GM19035 (cell line): ENCODE measurements at regions not wholly inside any gene's neighbourhood (a gene's known extent, or its start where the extent isn't known, plus 50 kb on each side); places are given as distances from the start of the nearest gene placed in this dataset.
"Not testable (repeated sequence)": the region's sequence is repeated elsewhere in the genome, so short reads cannot be mapped to it uniquely, and the experiment has no call there.

Experiments used
- ATAC-seq: cut with Tn5 transposase; IDR thresholded peaks from one replicate; pipeline ENCODE4 v1.9.1; 2021; ENCODE audit not compliant: unreplicated experiment

- ATAC-seq, result no peak
Measured at GRCh38 chr12:20105943-20106342, 262.4 kb upstream of the PDE3A start.

DNA sequence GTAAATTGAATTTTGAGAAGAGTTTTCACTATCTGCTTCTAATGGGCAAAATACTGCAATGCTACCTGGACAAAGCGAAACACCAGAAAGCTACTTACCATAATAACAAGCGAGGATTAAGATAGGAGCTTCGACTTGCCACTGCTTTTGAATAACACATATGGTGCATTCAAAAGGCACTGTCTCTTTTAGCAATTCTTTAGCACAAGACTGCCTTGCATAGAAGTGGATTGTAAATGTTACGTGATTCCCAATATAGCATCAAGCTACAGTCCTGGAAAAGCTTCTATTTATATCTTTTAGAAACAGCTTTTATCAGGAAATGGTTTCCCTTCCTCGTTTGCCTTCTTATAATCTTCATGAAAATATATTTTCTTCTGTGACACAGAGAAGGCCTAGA lies 258.7 kb upstream of the PDE3A start:
- no peak for ATAC-seq

GRCh38 chr12:20115371-20115770 lies 253.0 kb upstream of the PDE3A start:
- not testable (repeated sequence) for ATAC-seq

GRCh38 chr12:20119596-20120402 lies 248.5 kb upstream of the PDE3A start:
- no peak for ATAC-seq

DNA sequence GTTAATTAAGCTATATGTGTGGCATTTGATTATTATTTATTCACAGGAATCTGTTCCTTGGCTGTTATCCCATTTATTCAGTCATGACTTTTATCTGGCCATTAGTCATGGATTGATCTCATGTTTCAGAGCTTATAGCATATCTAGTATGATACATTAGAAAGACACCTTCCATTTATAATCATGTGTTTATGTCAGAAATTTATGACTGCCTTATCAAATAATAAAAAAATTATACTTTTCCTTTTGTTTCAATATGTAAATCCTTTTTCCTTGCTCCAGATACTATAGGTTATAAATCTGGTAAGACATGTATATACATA lies 248.0 kb upstream of the PDE3A start:
- no peak for ATAC-seq

- ATAC-seq, result no peak
Measured at GRCh38 chr12:20122274-20122673, 246.1 kb upstream of the PDE3A start.

DNA sequence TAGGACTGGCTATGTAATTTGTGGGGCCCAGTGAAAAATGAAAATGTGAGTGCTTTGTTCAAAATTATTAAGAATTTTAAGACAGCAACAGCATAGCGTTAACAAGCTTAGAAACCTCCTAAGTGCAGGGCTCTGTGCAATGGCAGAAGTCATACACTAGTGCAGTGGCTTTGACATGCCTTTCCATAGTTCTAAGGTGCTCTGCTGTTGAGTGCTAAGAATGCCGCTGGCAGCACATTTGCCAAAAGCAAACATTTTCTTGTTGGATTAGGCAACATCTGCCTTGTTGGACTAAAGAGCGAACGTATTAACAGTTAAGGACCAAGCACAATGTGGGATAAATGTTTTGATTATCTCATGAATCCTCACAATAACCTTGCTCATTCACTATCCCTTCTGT lies 244.9 kb upstream of the PDE3A start:
- no peak for ATAC-seq

GRCh38 chr12:20125276-20125798 lies 243.0 kb upstream of the PDE3A start:
- no peak for ATAC-seq

DNA sequence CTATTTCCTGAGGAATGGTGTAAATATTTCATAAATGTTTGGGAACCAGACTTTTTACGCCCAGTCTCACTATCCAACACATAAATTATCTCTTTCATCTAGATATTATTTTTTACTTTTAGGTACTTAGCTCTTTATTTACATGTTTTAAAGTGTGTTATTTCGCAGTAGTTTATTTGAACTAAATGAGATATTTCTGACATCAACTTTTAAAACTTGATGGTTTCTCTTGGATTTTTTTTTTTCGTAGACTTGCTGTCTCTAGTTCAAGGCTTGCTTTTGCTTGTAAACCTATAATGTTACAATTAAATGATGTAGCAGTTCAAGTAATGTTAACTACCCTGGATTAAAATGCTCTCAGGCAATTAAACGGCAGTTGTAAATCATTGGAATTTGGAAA lies 241.7 kb upstream of the PDE3A start:
- no peak for ATAC-seq

DNA sequence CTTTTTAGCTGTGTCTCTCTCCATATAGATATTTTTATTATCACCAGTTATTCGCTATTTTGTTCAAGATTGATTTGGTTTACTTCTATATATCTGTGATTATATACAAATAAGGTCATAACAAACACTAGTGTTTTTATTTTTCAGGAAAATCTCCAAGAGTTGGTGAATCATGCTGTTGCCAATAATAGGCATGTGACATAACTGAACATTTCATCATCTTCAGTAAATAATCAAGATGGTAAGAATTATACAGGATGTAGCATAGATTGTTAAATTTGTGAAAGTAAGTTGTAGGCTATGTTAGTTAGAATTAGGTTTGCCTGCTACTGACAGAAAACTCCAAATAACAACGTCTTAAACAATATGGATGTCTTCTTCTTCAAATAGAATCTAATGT lies 240.9 kb upstream of the PDE3A start:
- ATAC-seq, result no peak

GRCh38 chr12:20128928-20129327 lies 239.4 kb upstream of the PDE3A start:
- no peak for ATAC-seq

GRCh38 chr12:20132818-20133217 lies 235.5 kb upstream of the PDE3A start:
- ATAC-seq, result no peak

DNA sequence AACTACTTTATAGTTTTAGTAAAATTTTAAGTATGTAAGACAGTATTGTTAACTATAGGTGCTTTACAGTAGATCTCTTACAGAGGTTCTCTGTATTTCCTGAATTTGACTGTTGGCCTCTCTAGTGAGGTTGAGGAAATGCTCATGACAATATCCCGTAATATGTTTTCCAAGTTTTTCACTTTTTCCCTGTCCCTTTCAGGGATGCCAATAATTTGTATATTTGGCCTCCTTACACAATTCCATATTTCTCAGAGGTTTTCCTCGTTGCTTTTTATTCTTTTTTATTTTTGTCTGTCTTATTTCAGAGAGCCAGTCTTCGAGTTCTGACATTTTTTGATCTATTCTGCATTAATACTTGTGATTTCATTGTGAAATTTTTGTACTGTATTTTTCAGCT lies 233.7 kb upstream of the PDE3A start:
- no peak for ATAC-seq

GRCh38 chr12:20140751-20141150 lies 227.6 kb upstream of the PDE3A start:
- ATAC-seq, result no peak

DNA sequence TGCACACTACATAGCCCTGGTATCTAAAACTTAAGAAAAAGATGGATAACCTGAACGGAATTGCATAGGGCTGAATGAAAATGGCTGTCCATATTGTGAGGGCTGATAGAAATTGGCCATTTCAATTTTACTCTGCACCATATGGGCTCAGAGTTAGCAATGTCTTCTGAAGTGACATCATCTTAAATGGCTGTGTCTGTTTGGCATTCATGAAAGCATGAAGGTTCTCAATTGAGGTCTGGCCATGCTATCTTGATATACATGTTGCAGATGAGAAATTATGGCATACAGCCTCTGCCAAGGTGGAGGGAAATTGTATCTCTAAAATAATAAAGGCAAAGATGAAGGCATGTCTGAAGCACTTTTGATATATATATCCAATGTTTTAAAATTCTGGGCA lies 226.0 kb upstream of the PDE3A start:
- no peak for ATAC-seq

DNA sequence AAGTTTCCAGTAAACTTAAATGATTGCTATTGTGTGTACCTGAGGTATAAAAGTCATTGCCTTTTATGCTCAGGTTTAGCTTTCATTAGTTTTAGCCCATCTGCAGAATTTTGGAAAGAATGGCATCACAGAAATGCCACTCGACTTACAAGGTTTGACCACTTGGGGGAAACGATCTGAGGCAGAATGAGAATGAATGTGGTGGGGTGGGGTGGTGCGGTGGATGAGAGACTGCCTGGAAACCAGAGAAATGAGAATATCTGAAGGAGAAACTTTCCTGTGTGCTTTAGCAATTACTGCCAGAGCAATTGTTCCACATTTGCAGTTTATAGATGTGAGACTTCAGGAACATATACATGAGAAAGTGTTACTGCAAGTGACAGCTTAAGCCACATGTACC lies 225.4 kb upstream of the PDE3A start:
- no peak for ATAC-seq

GRCh38 chr12:20144341-20144740 lies 224.0 kb upstream of the PDE3A start:
- peak; percentile 80 for ATAC-seq

DNA sequence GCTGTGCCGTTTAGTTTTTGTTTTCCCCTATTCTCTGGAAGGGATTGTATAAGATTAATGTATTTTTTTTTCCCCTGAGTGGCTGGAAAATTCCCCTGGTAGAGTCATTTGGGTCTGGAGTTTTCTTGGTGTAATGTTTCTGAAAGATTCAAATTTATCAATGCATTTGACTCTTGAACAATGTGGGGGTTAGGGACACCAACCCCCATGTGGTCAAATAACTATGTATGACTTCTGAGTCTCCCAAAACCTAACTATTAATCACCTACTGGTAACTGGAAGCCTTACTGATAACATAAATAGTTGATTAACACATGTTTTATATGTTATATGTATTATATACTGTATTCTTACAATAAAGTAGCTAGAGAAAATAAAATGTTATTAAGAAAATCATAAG lies 220.1 kb upstream of the PDE3A start:
- ATAC-seq, result no peak

- ATAC-seq, result no peak
Measured at GRCh38 chr12:20150835-20151422, 217.4 kb upstream of the PDE3A start.

DNA sequence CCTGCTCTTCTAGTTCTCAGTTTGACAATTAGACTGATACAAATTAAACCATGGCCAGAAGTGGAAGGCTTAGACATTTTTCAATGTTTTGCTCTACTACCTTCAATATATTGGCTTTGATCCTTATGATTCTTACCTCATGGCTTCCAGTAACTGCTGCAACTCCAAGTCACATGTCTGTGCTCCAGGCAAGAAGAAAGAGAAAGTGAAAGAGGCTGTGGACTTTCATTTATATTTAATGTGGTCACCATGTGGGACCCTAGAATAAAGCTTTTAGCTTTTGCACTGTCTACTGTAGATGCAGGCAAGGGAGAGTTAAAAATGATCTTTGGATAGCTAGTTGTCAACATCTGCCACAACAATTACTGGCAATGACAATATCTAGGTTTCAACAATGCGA lies 214.3 kb upstream of the PDE3A start:
- no peak for ATAC-seq

DNA sequence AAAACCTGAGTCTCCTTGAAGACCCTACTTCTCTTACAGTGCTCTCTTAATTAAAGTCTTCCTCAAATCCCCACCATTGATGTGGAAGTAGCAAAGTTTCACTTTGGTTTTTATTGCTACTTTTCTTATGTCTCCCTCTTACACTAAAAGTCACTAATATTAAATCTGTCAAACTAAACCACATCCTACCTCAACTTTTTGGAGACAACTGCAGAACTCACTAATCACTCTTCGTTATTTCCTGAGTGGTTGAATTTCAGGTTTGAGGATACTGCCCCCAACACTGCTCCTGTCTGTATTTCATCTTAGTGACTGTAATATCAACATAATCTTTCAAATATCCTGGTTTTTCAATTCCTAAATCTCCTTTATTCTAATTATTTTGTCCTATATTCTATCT lies 213.0 kb upstream of the PDE3A start:
- ATAC-seq, result no peak

DNA sequence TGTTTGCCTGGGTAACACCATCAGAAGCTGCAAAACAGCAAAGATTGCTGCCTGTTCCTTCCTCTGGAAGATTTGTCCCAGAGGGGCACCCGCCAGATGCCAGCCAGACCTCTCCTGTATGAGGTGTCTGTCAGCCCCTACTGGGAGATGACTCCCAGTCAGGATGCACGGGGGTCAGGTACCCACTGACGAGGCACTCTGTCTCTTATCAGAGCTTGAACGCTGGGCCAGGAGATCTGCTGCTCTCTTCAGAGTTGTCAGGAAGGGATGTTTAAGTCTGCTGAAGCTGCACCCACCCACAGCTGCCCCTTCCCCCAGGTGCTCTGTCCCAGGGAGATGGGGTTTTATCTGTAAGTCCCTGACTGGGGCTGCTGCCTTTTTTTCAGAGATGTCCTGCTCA lies 207.4 kb upstream of the PDE3A start:
- ATAC-seq, result not testable (repeated sequence)
